GM19240 (cell line): ENCODE measurements at regions not wholly inside any gene's neighbourhood (a gene's known extent, or its start where the extent isn't known, plus 50 kb on each side); places are given as distances from the start of the nearest gene placed in this dataset.

Experiments
- DNase-seq: peaks from one replicate; pipeline ENCODE4 v3.0.0; 2011; ENCODE audit warnings: low spot score; ENCODE audit not compliant: insufficient read length

DNA sequence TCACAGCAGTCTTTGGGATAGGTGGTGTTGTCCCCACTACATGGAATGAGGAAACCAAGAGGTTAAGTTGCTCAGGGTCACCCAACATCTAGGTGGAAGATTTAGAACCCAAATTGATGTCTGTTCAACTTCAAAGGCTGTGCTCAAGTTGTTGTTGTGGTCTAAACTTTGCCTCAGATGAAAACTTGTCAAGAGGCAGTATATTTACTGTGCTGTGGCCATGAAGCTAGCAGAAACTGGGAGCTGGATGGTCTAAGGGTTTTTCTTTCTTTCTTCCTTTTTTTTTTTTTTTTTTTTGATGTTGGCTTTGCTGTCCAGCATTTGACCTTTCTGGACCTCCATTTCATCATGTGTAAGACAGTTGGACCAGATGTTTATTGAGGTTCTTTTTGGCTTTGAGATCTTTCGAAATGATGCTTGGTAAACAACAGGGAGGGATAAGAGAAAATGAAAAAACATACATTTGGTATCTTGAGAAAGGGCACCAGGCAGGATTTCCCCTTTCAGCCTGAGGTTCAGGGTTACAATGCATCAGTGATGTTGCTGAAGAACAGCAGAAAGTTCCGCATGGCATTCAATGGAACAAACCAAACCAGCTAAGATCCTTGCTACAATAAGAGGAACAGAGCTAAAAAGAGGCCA lies 166.2 kb upstream of the RPS6KA3 start:
- no peak for DNase-seq

DNA sequence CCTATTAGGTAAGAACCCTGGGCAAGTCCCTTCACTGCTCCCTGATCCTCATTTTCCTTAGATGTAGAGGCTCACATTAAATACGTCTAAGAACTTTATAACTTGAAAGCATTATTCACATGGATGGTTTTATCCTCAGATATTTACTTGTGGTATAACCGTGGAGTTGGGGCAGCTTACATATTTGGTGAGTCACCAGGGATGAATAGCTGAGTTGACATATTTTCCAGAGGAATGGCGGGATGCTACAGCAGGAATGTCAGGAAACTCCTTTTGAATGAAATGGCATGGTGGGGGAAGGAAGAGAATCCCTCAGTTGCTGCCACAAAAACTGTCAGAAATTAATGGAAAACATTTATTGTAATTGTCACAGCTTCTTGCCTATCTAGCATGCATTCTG lies 165.3 kb upstream of the RPS6KA3 start:
- no peak for DNase-seq

DNA sequence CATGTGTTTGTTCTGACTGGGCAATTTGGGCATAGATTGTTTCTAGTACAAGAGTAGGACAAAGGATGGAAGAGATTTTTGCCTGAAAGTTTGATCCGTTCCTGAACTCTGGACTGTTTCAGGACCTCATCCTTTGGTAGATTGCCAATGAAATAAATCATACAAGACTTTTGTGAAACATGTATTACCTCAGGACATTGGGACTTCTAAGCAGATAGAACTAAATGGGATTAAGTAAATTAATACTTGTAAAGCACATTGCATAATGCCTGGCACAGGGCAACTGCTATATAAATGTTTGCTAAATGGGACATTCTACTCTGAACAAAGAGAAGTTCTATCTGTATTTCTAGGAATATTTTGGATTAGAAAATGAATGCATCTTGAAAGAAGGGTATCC lies 164.8 kb upstream of the RPS6KA3 start:
- DNase-seq = no peak

DNA sequence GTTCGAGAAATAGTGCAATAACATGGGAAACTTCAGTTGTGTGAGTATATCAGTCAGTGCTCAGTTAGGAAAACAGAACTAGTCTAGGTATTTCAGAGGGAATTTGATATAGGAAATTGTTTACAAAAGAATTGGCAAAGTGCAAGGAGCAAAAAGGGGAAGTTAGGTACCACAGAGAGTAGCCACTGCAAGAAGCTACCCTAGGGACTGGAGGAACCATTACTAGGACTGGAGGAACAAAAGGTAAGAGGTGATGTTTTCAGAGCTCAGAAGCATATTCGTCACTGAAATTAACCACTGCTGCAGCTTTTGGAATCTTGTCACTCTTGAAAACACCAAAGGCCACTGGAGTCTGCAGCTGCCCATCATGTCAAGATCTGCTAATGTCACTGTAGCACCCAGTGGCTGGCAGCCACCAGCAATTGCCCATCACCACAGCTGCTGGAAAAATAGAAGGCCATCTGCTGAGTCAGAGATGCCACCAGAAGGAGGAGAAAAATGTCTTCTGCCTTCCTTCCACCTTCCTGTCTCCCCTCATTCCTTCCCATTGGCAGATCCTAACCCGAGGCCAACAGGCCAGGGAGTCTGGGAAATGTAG lies 160.6 kb upstream of the RPS6KA3 start:
- no peak for DNase-seq

DNA sequence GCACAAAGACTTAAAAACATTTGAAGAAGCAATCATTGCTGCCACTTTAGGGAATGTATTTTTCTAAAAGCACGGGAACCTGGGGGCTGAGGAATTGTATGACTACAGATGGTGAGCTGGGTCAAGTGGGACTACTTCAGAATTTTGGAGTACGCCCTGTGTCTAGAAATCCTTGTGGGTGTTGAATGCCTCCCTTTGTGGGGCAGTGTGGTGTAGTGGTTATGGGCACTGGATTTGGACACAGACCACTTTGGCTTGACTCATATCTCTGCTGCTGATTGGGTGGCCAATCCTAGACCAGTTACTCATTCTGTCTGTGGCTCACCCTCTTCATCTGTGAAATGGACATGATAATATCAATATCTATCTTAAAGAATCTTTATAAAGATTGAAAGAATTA lies 155.0 kb upstream of the RPS6KA3 start:
- no peak for DNase-seq

DNA sequence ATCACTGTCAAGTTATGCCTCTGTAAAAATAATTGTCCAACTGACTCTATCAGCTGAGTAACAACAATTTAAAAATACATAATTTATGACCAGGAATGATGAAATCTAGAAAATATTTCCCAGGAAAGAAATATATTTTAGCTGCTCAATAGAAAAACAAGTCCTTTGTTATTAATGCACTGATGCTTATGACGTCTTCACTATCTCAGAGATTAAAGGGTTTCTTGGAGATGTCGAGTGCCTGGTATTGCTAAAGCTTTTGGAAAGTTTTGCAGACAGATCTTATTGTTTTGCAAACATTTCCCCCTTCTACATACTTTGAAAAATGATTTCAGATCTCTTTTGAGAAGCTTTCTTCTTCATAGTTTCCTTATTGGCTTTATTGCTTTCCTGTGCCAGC lies 154.6 kb upstream of the RPS6KA3 start:
- no peak for DNase-seq

DNA sequence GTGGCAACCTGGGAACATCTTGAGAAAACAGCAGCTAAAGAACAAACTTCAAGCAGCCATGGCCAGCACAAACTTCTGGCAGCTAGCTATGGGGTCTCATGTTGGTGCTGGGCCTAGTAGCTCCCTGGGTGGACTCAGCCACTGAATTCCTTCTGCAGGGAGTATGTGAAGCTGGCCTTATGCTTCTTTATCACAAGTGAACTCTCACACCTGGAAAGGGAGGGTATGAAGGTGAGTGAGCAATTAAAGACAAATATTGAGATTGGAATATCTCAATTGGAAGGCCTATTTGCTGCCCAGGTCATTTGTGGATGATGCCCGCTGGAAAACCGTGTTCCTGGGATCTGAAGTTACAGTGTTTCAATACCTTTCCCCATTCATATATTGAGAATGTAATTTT lies 153.3 kb upstream of the RPS6KA3 start:
- no peak for DNase-seq

DNA sequence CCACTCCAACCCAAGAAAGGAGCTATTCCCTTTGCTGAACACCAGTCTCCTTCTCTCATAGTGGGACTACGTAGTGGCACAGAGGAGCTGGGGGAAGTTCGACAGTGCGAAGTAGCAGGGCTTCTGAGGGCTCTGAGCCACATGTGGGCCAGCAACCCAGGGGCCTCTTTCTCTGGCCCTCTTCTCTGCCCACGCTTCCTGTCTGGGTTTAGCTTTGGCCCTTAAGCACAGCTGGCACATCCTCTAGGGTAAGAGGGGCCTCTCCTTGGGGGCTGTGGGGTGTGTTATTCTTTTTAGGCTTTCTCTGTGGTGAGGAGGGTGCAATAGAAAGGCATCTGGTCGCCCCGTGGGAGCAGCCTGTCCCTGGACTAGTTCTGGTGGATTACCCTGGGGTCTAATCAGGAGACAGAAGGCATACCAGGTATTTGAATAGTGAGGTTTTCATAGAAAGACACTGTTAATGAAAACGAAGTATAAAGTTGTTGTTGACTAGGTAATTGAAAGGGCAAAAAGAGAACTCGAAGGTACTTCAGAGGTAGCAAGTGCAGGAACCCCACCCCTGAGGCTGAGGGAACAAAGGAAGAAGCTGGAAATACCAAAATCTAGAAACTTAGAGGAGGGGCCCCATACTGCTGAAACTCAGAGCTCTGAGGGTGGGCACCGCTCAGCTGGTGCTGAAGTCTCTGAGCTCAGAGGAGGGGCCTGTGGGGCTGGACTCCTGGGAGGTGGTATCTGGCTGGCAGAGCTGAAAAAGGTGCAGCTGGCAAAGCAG lies 151.9 kb upstream of the RPS6KA3 start:
- no peak for DNase-seq

DNA sequence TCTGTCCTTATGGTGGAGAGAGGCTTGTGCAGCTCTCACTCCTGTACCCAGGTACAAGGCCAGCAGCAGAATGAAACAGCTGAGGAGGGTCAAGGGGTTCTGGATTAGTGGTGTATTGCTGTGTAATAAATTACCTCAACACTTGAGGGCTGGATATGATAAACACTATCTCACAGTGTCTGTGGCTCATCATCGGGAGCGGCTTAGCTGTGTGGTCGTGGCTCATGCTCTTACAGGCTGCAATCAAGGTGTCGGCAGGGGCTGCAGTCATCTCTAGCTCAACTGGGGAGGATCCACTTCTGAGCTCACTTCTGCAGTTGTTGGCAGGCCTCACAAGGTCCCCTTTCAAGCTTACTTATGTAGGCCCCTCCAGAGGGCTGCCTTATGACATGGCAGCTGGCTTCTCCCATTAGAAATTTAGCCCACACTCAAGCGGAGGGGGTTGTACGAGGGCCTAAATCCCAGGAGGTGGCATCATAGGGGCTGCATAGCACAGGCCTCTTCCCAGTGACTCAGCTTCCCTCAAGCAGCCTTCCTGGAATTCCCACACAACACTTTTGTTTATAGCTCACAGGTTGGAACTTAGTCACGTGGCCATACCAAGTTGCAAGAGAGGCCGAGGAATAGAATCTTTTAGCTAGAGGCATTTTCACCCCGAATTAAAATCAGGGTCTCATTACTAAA lies 148.2 kb upstream of the RPS6KA3 start:
- no peak for DNase-seq

DNA sequence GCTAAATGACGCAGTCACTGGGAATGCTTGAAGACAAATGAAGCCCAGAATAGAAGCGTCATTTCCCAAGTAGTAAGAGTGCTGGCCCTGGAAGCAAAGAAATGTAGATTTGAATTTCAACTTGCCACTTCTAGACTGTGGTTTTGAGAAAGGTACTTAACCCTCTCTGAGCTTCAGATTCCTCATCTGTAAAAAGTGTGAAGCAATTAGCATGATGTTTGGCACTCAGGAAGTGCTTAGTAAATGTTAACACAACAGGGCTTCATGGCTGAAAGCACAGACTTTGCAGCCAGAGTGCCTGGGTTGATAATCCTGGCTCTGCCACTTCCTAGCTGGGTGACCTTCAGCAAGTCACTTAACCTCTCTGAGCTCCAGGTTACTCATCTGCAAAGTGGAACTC lies 147.4 kb upstream of the RPS6KA3 start:
- no peak for DNase-seq

DNA sequence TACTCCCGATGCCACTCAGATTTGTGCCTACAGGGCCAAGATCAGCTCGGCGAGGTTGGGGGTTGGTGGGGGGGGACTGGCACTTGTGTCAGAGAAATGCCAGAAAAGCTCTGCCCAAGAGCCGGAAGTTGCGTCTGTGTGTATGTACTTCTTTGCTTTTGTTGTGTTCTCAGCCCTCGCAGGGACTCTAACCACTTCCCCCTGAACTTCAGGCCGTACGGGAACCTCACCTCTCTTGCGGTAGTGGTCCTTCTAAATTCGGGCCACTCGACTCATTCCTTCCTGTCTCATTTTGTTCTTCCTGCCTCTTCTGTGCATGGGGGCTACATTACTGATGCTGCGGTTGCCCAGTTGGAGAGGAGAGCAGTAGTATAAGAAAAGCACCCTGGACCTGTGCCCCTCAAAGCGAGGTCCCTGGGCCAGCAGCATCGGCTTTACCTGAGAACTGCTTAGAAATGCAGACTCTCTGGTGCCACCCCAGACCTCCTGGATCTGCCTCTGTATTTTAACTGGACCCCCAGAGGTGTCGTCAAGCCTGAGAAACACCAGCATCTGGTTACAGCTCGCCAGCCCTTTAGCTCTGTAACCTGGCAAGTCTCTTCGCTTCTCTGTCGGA lies 146.3 kb upstream of the RPS6KA3 start:
- peak; percentile 11 for DNase-seq

DNA sequence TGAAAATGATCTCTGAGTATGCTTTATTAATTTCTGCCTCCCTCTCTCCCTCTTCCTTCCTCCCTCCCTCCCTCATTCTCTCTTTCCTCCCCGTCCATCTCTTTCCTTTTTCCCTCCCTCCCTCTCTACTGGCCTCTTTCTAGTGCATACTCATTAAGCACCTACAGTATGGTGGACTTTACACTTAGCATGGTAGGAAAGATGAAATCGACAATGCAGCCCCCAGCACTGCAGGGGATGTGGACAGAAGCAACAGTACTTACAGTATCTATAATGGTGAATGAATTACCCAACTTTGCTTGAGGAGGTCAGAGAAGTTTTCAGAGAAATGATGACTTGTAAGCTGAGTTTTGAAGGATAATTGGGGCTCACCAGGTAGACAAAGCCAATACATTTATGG lies 143.8 kb upstream of the RPS6KA3 start:
- no peak for DNase-seq

DNA sequence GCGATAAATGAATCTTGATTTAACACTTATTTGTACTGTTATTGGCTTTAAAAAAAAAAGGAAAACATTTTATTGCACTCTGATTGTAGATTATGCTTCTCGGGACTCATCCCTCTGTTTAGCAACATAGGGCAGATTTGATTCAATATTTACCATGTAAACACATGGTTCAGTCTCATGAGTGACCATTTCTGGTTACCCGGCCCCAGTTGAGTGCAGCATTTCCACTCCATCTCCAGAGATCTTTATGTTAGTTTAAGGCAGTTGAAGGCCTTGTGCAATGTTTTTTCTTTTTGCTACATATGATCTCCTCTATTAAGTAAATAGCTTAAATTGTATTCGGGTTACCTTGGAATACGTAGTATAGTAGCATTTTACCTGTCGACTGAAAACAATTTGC lies 143.3 kb upstream of the RPS6KA3 start:
- no peak for DNase-seq

DNA sequence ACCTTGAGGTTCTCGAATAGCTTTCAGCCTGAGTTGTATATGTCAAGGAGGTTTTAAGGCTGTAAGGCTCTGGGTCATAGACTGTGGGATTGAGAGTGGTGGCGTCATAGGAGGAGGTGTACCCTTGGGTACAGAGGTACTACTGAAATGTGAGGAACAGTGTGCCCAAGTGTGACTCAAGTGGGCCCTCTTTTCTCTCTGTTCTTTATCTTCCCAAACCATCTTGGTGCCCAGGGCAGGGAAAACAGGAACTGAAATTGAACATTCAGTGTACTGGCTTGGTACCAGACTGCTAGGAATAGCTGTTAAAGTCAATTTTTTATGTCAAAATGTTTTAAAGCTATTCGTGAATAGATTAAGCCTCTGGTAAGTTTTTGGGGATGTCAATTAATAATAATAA lies 136.2 kb upstream of the RPS6KA3 start:
- DNase-seq = no peak

DNA sequence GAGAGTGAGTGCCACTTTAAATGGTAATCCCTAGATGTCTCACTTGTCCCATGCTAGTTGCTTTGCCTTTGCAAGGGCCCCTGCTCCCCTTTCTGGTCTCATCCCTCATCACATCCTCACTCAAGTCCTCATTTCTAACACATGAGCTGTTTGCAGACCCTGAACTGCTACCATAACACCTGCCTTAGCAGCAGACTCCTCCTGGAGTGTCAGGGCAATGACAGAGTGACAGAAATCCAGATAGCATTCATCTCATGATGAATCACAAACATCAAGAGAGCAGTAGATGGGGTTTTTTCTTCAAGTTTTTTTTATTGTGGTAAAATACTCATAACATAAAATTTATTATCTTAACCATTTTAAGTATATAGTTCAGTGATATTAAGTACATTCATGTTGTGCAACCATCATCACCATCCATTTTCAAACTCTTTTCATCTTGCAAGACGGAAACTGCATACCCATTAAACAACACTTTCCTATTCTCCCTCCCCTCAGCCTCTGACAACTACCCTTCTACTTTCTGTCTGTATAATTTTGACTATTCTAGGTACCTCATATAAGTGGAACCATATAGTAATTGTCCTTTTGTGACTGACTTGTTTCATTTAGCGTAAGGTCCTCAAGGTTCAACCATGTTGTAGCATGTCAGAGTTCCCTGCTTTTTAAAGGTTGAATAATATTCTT lies 133.2 kb upstream of the RPS6KA3 start:
- no peak for DNase-seq

DNA sequence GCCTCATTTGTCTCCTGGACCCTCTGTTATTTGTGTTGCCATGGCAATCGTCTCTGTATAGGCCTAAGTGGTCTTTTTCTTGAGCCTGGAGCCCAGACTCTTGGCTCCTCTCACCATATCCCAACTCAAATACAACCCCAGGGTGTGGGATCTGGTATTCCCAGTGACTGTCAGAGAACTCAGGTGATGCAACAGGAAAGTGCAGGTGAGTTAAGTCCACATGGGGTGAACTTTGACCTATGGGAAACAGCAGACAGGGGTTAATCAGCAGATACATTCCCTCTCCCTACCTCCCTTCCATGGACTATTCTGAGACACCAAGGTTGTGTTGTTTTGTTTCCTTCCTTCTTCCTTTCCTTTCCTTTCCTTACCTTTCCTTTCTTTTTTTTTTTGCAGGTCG lies 130.9 kb upstream of the RPS6KA3 start:
- DNase-seq = no peak

DNA sequence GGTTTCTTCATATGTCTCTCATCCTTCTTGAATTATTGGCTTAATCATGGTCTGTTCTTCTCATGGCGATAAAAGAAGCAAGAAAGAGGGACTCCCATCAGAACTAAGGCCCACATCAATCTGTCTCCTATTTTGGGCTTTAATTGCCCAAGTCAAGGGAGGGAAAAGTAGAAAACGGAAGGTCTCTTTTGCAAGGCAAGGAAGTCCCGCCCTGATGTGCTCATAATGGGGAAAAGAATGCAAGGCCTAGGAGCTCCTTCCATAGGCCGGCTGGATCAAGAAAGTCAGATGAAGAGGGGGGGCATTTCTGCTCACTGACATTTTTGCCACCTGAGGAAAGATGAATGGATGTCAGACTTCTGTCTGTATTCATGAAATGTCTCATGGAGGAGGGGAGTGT lies 127.7 kb upstream of the RPS6KA3 start:
- DNase-seq = no peak

DNA sequence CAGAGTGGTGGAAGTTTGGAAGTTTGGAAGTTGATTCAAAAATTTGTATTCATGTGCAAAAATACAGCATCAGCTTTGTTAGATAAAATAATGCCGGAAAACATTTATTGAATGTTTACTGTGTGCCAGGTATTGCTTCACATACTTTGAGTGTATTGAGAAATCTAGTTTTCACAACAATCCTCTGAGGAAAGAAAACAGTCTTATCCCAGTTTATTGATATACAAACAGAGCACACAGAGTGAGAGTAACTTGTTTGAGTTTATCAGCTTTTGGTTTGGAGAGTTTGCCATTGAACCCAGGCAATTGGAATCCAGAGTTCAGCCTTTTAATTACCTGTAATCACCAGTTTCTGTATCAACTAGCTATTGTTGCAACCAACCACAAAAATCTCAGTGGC lies 127.2 kb upstream of the RPS6KA3 start:
- DNase-seq = no peak

DNA sequence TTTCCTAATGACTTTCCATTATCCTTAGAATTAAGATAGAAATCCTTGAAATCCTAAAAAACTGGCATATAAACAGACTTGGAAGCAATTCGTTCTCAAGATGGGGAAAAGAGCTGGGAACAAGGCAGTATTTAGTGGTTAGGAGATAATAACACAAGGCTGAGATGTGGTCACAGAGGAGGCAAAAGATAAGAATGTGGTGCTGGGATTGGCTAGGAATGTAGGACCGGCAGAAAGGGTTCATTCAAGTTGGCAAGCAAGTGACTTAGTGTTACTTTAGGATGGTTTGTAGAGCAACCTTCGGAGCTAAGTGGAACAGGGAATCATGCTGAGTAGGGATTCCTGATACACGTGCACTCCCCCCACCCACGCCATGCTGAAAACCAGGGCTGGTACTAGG lies 121.9 kb upstream of the RPS6KA3 start:
- DNase-seq = no peak

DNA sequence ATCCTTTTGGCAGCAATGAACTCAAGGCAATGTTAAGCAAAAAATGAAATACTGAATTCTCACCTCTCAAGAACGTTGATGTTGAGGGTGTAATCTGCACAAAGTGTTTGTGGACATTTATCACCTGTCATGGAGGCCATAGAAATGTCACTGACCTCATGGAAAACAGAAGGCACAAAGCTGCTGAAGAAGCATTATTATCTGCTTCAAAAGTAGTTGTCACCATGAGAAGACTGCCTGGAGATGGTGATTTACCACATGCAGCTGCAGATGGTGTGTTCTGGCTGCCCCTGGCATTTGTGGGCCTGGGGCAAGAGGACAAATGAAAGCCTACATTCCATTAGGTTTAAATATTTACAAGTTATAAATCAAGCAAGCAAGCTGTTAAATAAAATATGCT lies 116.8 kb upstream of the RPS6KA3 start:
- DNase-seq = no peak

DNA sequence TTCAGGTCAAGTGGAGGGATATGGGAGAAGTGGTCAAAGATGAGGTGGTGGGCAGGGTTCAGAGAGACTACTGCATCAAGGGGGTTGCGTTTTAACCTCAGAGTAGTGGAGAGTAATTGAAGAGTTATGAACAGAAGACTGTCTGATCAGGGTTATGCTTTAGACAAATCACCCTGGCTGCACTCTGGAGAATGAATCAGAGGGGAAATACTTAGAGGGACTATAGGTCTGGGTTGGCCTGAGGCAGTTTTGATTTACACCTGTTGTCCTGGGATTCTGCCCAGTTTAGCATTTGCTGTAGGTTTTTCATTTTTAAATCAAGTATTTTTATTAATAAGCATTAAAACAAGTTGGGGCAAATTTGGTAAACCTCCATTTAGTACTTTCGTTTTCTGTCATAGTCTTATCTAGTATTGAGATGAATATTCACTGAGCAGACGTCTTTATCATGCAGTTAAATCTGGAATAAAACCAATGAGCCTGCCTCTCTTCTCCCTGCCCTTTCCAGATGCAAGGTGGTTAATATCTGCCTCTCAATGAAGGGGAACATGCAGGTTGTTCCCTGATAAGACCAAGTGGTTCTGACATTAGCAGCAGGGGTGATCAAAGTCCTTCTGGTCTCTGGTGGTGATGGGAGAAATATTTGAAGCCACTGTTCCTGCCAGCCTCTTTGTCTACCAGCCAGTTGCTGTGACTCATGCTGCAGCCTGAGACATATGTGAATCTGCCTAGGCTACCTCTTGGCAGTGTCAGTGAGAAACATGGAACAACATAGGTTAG lies 116.0 kb upstream of the RPS6KA3 start:
- DNase-seq = no peak
